ENCODE measurements at regions not wholly inside any gene's neighbourhood (a gene's known extent, or its start where the extent isn't known, plus 50 kb on each side); places are given as distances from the start of the nearest gene placed in this dataset.
"Not testable (repeated sequence)": the region's sequence is repeated elsewhere in the genome, so short reads cannot be mapped to it uniquely, and the experiment has no call there.

DNA sequence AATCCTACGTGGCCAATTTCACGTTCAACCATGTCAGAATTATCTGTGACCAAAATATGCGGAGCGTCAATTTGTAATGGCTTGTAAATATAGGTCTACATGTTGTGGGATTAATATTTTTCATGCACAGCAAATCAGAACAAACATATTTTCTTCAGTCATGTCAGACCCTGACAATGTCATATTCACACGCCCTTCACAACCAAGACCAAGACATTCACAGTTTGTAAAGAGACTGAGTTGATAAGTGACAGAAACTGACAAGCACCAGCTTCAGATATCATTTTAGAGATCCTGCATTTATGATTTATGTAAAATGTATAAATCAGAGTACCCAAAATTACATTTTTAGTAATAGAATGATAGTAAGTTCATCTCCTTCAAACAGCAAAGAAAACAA, 57.3 kb upstream of the NOVA1 start:
- DNase-seq: no peak

DNA sequence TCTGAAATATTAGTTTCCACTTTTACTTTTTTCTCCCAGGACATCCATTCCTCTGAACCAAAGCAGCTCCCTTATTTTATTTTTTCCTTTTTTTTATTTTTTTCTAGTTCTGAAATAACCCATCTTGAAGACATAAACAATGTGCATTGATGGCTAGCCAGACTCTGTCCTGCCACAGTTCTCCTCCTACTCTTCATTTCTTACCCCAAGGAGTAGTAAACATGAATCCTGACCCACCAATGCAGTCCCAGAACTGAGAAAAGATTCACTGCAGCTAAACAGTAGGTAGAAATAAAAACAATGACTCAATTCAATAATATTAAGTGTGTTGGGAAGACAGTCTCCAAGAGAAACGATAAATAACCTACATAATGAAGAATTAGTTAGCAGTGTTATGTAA, 65.7 kb upstream of the NOVA1 start:
- no peak for DNase-seq

DNA sequence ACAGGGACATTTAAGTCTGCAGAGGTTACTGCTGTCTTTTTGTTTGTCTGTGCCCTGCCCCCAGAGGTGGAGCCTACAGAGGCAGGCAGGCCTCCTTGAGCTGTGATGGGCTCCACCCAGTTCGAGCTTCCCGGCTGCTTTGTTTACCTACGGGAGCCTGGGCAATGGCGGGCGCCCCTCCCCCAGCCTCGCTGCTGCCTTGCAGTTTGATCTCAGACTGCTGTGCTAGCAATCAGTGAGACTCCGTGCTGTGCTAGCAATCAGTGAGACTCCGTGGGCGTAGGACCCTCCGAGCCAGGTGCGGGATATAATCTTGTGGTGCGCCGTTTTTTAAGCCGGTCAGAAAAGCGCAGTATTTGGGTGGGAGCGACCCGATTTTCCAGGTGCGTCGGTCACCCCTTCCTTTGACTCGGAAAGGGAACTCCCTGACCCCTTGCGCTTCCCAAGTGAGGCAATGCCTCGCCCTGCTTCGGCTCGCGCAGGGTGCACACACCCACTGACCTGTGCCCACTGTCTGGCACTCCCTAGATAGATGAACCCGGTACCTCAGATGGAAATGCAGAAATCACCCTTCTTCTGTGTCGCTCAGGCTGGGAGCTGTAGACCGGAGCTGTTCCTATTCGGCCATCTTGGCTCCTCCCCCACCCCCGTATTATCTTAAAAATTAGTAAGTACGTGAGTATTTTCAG, 81.0 kb upstream of the NOVA1 start:
- DNase-seq: not testable (repeated sequence)

DNA sequence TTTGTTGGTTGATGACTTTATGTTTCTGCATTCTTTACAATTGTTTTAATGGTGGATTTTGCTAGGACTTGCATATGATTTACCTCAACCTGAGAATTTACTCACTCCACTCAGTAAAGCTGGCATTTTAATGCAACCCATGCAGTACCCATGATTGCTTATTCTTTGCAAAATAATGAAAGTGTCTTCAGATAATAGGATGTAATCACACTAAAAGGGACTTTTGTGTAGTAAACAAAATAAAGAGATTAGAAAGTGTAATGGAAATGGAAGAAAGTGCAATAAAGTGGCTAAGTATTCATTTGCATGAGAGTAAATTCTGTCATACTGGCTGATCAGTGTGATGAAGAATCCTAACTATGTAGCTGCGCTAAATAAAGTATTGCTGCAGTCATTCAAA, 87.6 kb upstream of the NOVA1 start:
- no peak for DNase-seq

DNA sequence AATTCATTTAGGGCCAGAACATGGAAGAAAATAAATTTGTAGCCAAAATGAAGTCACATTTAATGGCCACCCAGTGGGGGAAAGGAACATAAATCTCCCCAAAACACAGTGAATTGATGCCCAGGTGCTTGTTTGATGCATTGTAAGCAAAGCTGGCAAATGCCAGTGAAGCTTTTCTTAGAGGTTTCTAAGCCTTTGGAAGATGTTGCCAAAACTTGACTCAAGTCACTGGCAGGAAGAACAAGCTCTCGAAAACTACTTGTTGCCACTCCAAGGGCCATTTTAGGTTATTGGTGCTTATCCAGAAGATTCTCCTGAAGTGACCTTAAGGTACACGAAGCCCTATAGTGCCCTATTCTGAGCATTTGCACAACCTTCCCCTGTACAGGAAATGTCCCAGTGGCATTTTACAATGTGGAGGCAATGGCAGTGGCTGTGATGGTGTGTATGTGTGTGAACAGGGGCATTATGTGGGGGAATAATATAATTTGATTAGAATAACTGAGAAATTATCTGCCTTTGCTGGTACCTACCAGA, 89.5 kb upstream of the NOVA1 start:
- DNase-seq: peak in 3 of 58 donors; percentile 0 to 13 (median 1)

DNA sequence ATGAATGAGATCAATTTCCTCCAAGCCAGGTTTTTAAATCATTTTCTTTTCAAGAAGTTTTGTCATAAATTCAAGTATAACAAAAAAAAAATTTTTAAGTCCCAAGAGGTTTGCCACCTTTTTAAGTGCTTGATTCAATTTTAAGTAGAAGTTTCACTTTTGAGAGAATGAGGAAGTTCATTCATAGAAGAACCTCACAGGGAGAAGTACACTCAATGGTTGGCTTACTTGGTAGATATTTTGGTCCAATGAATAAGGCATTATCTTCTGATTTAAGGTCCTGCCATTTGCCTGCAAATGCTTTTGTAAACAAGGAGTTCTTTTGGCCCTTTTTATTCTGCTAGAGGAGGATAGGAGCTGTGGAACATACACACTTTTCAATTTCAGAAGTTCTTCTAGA, 96.7 kb upstream of the NOVA1 start:
- DNase-seq: no peak

DNA sequence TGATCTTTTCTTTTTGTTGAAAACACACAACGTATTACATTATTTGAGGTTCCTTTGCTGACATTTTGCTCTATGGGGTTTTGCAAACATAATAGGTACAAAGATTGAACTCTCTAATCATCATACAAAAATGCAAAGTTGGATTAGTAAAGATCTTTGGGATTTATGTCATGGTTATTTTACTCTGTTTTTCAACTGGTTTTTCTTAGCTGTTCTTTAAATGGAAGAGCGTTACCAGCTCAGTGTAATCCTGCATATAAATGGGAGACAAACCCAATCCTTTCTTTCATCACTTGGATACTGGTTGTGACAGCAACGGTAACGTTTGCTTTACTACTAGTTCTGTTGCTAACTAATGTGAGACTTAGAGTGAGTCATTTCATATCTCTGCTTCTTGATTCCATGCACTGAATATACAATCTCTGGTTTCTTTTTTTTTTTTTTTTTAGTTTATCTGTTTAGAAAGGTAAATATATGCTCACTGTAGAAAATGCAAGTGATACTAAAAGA, 104.9 kb upstream of the NOVA1 start:
- no peak for DNase-seq

DNA sequence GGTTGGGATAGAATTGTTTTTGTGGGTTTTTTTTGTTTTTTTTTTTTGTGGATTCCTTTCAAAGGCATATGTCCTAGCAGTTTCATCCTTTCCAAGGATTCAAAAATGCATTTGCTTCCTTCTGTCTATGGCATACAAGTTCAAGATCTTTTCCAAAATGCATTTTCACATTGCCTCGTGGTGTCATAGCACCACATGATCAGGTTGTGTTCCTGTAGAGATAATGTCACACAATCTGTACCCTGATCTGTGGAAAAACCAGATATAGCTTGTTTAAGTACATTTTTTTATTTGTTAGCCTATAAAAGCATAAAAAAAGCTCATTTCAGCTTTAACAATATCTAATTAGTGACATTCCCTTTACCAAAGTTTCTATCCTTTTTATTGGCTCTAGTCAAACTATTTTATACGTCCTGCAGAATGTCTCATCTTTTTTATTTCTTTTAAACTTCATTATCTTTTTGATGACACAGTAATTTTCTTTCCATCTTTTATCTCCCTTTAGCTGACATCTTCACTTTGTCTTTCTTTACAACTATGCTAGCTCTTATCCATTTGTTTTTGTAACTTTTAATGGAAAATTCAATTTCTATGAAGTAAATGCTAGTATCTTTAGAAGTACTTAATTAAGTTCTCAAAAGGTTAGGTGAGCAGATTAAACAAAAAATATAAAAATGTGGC, 106.0 kb upstream of the NOVA1 start:
- no peak for DNase-seq

DNA sequence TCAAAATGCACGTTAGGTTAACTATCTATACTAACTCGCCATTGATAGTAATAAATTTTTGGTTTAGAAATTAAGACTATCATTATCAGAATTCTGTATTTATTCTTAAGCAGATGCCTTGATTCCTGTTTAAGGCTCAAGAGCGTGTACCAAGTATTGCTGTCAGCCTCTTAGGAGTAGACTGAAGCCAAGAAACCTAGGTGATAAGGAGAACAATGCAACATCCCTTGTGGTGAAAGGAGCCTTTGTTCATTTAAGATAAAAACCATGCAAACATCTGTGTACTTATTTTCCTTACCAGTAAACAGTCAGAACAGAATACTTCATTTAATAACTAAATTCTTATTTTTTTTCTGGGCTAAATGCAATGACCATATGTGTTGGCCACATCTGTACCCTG, 109.4 kb upstream of the NOVA1 start:
- DNase-seq: no peak

DNA sequence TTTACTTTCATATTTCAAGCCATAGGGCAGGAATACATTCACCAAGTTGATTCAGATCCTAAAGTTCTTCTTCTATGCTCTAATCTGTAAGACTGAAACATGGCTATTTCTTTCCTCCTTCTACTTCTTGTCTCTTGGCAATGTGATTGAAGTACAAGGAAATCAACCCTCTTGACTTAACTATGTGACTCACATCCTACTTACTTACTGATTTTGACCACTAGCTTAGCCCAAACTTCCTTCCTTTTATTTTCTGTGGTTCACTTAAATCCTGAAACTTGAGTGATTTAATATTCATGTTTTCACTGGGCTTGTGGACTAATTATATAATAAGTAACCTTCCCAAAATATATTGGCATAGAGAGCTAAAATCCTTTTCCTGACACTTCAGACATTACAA, 111.2 kb upstream of the NOVA1 start:
- no peak for DNase-seq

DNA sequence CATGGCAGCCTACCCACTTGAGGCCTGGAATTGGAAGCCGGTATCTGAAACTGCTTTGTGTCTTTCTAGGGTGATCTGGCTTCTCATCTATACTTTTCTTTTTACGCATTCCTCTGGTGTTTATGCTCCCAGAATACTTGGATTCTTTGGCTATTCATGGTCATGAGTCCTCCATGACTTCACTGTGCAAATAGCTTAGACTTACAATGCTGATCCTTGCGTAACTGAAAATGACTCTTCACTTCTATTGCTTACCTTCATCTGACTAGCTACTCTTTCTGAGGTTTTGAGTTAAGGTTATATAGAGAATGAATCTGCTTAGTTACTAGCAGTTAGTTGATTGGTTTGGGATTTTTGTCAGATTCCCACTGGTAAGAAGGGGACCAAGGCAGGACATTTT, 121.7 kb upstream of the NOVA1 start:
- no peak for DNase-seq

DNA sequence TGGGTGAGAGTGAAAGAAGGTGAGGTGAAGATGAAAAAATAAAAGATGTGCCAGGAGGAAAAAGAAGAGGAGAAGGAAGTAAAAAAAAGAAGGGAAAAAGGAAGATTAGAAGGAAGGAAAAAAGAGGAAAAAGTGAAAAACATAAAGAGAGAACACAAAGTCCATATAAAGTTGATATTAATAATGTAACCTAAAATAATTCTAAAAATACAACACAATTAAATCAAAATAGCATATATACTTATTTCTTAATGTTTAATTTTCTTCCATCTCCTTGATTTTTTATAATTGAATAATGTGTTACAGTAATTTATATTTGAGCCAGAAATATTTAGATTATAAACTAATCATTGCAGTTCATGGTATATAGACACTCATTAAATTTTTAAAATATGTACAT, 124.4 kb upstream of the NOVA1 start:
- DNase-seq: no peak

DNA sequence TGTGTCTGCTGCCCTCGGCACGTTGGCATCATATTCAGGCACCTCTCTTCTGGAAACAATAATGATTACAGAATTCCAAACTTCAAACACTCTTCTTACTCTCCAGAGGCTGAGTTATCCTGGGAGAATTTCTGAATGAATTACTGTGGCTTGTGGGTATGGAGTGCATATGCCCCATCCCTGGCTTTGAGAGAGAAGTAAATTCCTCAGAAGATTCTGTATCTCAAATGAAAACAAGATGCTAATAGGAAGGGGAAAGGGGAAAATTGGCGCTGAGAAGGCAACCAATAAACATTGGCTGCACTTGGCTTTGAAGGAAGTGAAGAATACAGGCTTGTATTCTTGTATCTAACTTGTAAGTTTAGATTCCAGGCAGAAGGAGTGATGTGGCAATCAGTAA, 132.0 kb upstream of the NOVA1 start:
- DNase-seq: no peak

DNA sequence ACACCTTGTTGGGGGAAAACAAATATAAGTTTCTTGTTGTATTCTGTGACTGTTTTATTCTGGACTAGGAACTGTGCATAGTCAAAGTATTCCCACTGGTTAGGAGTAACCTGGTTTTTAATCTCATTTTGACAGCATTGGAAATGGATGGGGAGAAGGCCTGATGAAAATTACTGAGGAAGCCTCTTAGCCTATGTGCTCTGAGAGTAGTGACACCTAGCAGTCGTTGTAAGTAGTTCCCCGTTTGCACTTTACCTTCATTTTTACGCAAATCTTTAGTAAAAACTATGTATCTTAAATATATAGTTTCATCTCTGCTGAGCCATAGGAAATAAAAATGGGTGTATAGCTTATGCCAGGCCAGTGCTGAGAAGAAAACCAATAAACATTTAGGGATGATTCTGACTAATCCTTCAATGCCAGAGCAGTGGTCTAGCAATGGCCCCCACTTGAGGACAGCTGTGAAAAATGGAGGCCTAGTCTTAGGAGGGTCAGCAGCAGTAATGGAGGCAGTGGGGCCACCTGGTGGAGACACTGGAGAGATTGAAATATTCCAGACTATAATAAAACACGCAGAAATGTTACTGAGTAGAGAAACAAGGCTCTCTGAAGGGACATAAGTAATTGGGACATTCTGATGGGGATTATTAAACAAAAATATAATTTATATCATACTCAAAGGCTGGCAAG, 133.2 kb upstream of the NOVA1 start:
- peak in 5 of 58 donors; percentile 0 to 3 (median 2) for DNase-seq

DNA sequence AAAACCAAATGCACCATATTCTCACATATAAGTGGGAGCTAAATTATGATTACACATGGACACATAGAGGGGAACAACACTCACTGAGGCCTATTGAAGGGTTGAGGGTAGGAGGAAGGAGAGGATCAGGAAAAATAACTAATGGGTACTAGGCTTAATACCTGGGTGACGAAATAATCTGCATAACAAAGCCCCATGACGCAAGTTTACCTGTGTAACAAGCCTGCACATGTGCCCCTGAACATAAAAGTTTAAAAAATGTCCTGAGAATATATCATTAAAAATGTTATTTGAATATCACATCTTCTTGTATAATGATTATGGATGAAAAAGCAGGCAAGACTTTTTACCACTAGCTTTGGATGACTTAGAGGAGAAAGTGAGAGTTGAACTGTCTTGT, 138.0 kb upstream of the NOVA1 start:
- no peak for DNase-seq

DNA sequence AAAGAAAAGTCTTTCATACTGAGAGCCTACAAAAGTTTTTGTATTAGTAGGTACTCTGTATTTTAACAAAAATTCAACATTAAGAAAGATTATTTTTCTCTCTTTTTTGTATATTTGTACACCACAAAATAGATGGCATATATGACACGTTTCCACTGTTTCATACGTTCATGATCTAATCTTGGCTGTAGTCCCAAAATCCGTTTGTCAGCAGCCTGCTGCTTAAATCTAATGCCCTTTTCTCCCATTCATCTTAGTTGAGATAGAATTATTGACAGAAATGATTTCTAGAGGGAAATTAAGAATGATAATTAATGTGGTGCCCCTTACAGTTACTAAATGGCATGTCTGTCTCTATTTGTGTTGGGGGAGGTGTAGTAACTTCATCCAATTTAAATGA, 140.7 kb upstream of the NOVA1 start:
- DNase-seq: no peak

DNA sequence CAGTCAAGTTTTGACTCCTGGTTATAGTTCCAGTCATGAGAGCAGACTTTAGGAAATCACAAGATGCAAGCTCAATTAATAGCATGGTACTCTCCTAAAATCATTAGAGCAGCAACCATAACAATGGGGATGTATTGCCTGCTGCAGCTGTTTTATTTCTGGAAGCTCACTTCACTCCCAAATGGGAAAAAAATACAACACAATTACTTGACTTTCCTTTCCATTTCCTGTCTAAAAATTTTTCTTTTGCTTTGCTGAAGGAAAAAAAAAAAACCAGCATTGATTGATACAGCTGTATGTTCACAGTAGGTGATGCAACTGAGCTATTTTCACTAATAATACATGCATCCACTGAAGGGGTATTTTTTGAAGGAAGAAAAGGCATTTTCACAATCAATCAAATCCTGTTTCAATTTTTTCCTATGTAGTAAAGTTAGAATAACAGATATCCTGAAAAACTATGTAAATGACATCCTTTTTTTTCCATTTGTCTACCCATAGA, 143.9 kb upstream of the NOVA1 start:
- DNase-seq: no peak

DNA sequence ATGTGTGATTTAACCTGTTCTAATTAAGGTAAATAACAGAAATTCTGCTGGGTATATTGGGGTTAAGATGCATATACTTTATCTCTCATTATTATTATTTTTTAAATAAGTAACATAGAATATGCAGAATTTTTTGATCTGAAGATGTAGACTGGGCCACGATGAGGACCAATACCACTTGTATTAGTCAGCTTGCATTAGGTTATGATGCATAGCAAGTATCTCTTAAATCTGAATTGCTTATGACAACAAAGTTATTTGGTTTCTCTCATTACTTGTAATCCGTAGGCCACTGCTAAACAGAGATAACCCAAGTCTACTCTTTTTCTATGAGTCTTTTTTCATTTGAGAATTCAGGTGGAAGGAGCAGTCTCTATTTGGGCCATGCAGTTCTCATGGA, 145.5 kb upstream of the NOVA1 start:
- DNase-seq: no peak

DNA sequence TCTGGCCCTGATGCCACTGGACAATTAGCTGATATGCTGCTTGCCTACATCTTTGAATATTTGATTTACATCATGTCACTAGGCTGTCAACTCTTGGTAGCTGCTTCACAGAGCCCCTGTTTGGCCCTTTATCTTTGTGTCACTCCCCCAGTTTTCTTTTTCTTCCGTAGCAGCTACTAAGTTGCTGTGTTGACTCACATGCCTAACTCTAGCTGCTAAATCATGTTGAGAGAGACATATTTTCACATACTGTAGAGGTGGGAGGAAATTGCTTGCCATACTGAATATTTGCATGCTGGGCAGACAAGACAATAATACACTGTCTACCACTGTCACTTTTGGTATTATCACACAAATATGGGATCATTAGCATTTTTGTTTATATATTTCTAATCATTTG, 147.1 kb upstream of the NOVA1 start:
- DNase-seq: no peak

DNA sequence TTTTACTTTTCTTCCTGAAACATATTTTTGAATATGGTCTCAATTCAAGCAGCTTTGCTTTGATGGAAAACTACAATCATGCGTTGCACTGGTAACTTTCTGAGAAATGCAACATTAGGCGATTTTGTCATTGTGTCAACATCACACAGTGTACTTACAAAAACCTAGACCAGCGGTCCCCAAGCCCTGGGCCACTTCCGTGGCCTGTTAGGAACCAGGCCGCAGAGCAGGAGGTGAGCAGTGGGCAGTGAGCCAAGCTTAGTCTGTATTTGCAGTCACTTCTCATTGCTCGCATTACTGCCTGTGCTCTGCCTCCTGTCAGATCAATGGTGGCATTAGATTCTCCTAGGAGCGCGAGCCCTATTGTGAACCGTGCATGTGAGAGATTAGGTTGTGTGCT, 163.7 kb upstream of the NOVA1 start:
- no peak for DNase-seq

DNA sequence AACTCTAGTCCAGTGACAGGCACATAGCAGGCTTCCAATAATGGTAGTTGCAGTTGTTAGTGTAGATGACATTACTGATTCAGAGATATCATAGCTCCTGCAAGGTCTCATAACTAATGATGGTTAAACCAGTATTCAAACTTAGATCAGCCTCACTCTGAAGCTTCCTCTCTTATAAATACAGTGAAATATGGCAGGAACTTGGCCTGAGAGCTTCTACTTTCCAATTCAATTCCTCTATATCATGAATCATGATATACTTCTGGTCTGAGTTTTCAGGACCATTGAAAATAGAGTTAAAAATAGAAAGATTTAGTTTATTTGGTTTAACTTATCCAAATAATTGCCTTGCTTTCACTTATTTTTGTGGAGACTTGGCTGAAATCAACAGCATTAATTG, 167.5 kb upstream of the NOVA1 start:
- DNase-seq: no peak

All from anterior cingulate cortex (tissue), 58 donors.